Adrenal gland (tissue), 9 donors: ENCODE measurements at regions not wholly inside any gene's neighbourhood (a gene's known extent, or its start where the extent isn't known, plus 50 kb on each side); places are given as distances from the start of the nearest gene placed in this dataset.

Experiments
- DNase-seq, 7 donors: peaks; one replicate each; pipeline ENCODE4 v3.0.0-alpha.2; 2019 to 2020
- H3K27ac ChIP-seq, 5 donors: fragments of 200-600 bp; sonication (generic) in 4 of 5; 1 replicate in 3 of 5; 2 replicates in 2 of 5; pipeline versions ENCODE4 v1.5.1 to v1.8.0; 2016 to 2020; ENCODE audit warnings: mild to moderate bottlenecking in 1 of 5
- H3K27me3 ChIP-seq: fragments of 200-600 bp; 2 replicates; pipeline ENCODE4 v1.8.0; 2021
- H3K36me3 ChIP-seq, 2 donors: fragments of 200-600 bp; replicated peaks in 1 of 2; 1 replicate in 1 of 2; 2 replicates in 1 of 2; pipeline versions ENCODE4 v1.5.1 to v1.8.0; 2018 to 2022
- H3K4me1 ChIP-seq, 2 donors: fragments of 200-600 bp; replicated peaks in 1 of 2; 1 replicate in 1 of 2; 2 replicates in 1 of 2; pipeline versions ENCODE4 v1.5.1 to v1.8.0; 2018 to 2021
- H3K4me3 ChIP-seq, 4 donors: fragments of 200-600 bp; sonication (generic) in 3 of 4; one replicate each; pipeline ENCODE4 v1.5.1; 2016 to 2018
- H3K9me3 ChIP-seq, 3 donors: fragments of 200-600 bp; sonication (generic) in 1 of 3; replicated peaks in 1 of 3; 1 replicate in 2 of 3; 2 replicates in 1 of 3; pipeline versions ENCODE4 v1.5.1 to v1.8.0; 2016 to 2021
- CTCF ChIP-seq, 6 experiments: fragments of 450-650 bp in 4 of 6; fragments of 200-600 bp in 2 of 6; sonication (generic) in 1 of 6; IDR thresholded peaks; 1 replicate in 5 of 6; 2 replicates in 1 of 6; pipeline versions ENCODE4 v1.5.1 to v1.8.0; 2016 to 2021; ENCODE audit warnings: antibody characterized with exemption in 6 of 6, mild to moderate bottlenecking in 2 of 6, moderate library complexity in 1 of 6
- POLR2A ChIP-seq, 2 donors: fragments of 450-650 bp; IDR thresholded peaks; one replicate each; pipeline ENCODE4 v1.6.1; 2017; ENCODE audit warnings: antibody characterized with exemption in 2 of 2, mild to moderate bottlenecking in 2 of 2, moderate library complexity in 1 of 2
- WGBS, 4 donors: extraction: QIAGEN DNeasy Blood & Tissue Kit in 2 of 4; methylation state at CpG; one replicate each; pipeline versions ENCODE4 v1.1.5 to v1.1.7; 2013 to 2017; 5-methylcytosine and 5-hydroxymethylcytosine counted together
- intact Hi-C, 2 donors: fragments of 100-400 bp; cut with DNase I; formaldehyde crosslinking; loops; one replicate each; pipeline versions ENCODE4 v1.14.1 to v1.15.0; 2022 to 2023
- donor health status: healthy with polysubstance abuse.
- donor health status: Bipolar disorder and iron deficiency.
- donor health status: DM: yes; HTN: yes; CAD: no.
- donor health status: DM: no; HTN: no; CAD: no.
- donor health status: DM: no; HTN: no; CAD: no.

GRCh38 chr15:81869161-81869954 lies 176.5 kb downstream of the MEX3B start:
- H3K27ac ChIP-seq = no peak overlapping the region
- H3K4me3 ChIP-seq = no peak overlapping the region
- no peak for DNase-seq
- 73 to 79% (median 75%) methylated on average over 10 of the region's 10 CpGs for WGBS, 4 donors
- H3K27me3 ChIP-seq = peaks cover 6% of the 10 kb centered on the region
- intact Hi-C loops = no loop called here
- TF ChIP-seq CTCF (IDR thresholded peaks at IDR 0.05) (no peak), POLR2A (IDR thresholded peaks at IDR 0.05) (no peak)
- no peaks in the 10 kb centered on the region for H3K36me3 ChIP-seq
- no peaks in the 10 kb centered on the region for H3K4me1 ChIP-seq
- no peaks in the 10 kb centered on the region for H3K9me3 ChIP-seq

GRCh38 chr15:81865850-81866537 lies 179.8 kb downstream of the MEX3B start:
- Histone ChIP-seq H3K4me3 (no peak overlapping the region), H3K27ac (no peak overlapping the region), H3K27me3 (peaks cover 6% of the 10 kb centered on the region), H3K36me3 (no peaks in the 10 kb centered on the region), H3K4me1 (no peaks in the 10 kb centered on the region), H3K9me3 (no peaks in the 10 kb centered on the region)
- 80 to 84% (median 80%) methylated on average over 11 of the region's 11 CpGs for WGBS, 4 donors
- TF ChIP-seq POLR2A (IDR thresholded peaks at IDR 0.05) (no peak), CTCF (IDR thresholded peaks at IDR 0.05) (no peak)
- DNase-seq = no peak
- intact Hi-C loops = no loop called here

- 47 to 68% (median 51%) methylated on average over 2 of the region's 2 CpGs for WGBS, 4 donors
- no peaks in the 10 kb centered on the region for H3K4me1 ChIP-seq
- no peaks in the 10 kb centered on the region for H3K9me3 ChIP-seq
- no peak for TF ChIP-seq POLR2A (IDR thresholded peaks at IDR 0.05)
- TF ChIP-seq CTCF (IDR thresholded peaks at IDR 0.05) = no peak
- intact Hi-C loops = no loop called here
- H3K36me3 ChIP-seq = no peaks in the 10 kb centered on the region
- no peak overlapping the region for H3K27ac ChIP-seq
- no peaks in the 10 kb centered on the region for H3K27me3 ChIP-seq
- DNase-seq = no peak
- H3K4me3 ChIP-seq = no peak overlapping the region
These were observed 182.7 kb downstream of the MEX3B start for GRCh38 chr15:81863162-81863561.

GRCh38 chr15:81859737-81860516 lies 185.9 kb downstream of the MEX3B start:
- Histone ChIP-seq H3K4me3 (no peak overlapping the region), H3K36me3 (no peaks in the 10 kb centered on the region), H3K9me3 (no peaks in the 10 kb centered on the region), H3K4me1 (no peaks in the 10 kb centered on the region), H3K27me3 (no peaks in the 10 kb centered on the region), H3K27ac (no peak overlapping the region)
- WGBS, 4 donors = 79 to 84% (median 84%) methylated on average over 6 to 9 of the region's 9 CpGs
- intact Hi-C loops = no loop called here
- no peak for TF ChIP-seq POLR2A (IDR thresholded peaks at IDR 0.05)
- no peak for TF ChIP-seq CTCF (IDR thresholded peaks at IDR 0.05)
- no peak for DNase-seq
